Activated naive CD4-positive, alpha-beta T cell treated with anti-CD3 and anti-CD28 coated beads for 36 hours (primary cell): ENCODE measurements at regions not wholly inside any gene's neighbourhood (a gene's known extent, or its start where the extent isn't known, plus 50 kb on each side); places are given as distances from the start of the nearest gene placed in this dataset.

Source experiments
- CTCF ChIA-PET: fragments of 350-600 bp; sonication (Branson Sonifier 250); formaldehyde crosslinking; loops from one replicate; lab custom pipeline; 2021; ENCODE audit warnings: antibody characterized with exemption; lab: Charles Lee
- DNase-seq: peaks from one replicate; pipeline ENCODE4 v3.0.0-alpha.2; 2020
- H3K27ac Mint-ChIP-seq: one replicate; pipeline ENCODE4 v1.8.0; 2021; ENCODE audit warnings: mild to moderate bottlenecking, mixed read lengths
- H3K27me3 Mint-ChIP-seq: one replicate; pipeline ENCODE4 v1.8.0; 2021; ENCODE audit warnings: low read depth, mixed read lengths
- H3K36me3 Mint-ChIP-seq: one replicate; pipeline ENCODE4 v1.8.0; 2021; ENCODE audit warnings: low read depth, mixed read lengths
- H3K4me1 Mint-ChIP-seq: one replicate; pipeline ENCODE4 v1.8.0; 2021; ENCODE audit warnings: low read depth, mixed read lengths
- H3K4me3 Mint-ChIP-seq: one replicate; pipeline ENCODE4 v1.8.0; 2021; ENCODE audit warnings: mild to moderate bottlenecking, moderate library complexity, mixed read lengths
- H3K9me3 Mint-ChIP-seq: one replicate; pipeline ENCODE4 v1.8.0; 2021; ENCODE audit warnings: mixed read lengths
- intact Hi-C: fragments of 100-400 bp; cut with micrococcal nuclease; formaldehyde crosslinking; loops from one replicate; pipeline ENCODE4 v1.15.1; 2023

DNA sequence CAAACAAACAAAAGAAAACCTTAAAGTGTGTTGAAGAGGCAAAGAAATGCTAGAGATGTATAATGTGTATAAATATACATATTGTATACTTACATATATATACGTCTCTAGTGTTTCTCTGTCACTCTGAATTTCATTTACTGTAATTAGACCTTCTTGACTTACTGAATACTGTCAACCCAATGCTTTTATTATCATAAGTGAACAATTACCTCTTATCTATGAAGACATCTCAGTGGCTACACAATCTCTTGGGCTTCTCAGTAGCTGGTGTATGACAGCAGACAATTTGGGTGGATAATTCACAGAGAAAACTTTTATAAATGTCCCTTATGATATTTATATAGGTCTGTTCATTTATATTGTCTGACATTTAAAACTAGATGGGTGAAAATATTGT lies 664.1 kb upstream of the ANO3 start:
- Mint-ChIP-seq H3K9me3 (peaks cover 2% of the 10 kb centered on the region), H3K4me1 (no peaks in the 10 kb centered on the region), H3K36me3 (no peaks in the 10 kb centered on the region), H3K4me3 (no peak overlapping the region), H3K27ac (no peak overlapping the region), H3K27me3 (no peaks in the 10 kb centered on the region)
- no peak for DNase-seq
- CTCF ChIA-PET: no interaction called here
- intact Hi-C loops: no loop called here

DNA sequence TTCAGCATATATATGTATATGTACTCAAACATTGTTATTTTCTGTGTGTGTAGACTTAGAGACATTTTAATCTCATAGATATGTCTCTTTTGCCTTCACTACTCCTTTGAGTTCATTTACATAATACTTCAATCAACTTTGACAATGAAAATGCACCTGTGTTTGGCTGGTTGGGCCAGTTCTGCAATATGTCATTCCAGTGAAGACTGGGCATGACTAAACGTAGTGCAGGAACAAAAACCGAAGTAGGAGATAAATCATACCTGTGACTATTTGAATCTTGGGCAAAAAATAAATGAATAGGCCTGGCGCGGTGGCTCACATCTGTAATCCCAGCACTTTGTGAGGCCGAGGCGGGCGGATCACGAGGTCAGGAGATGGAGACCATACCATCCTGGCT lies 640.0 kb upstream of the ANO3 start:
- Mint-ChIP-seq H3K9me3 (peaks cover 12% of the 10 kb centered on the region), H3K4me1 (no peaks in the 10 kb centered on the region), H3K4me3 (no peak overlapping the region), H3K27ac (no peak overlapping the region), H3K27me3 (no peaks in the 10 kb centered on the region), H3K36me3 (no peaks in the 10 kb centered on the region)
- no peak for DNase-seq
- CTCF ChIA-PET: no interaction called here
- intact Hi-C loops: no loop called here

- intact Hi-C loops: no loop called here
- CTCF ChIA-PET: no interaction called here
Observed at GRCh38 chr11:25702417-25702816, 629.5 kb upstream of the ANO3 start.

GRCh38 chr11:25710975-25711374 lies 621.0 kb upstream of the ANO3 start:
- H3K36me3 Mint-ChIP-seq: no peaks in the 10 kb centered on the region
- no peak for DNase-seq
- H3K4me3 Mint-ChIP-seq: no peak overlapping the region
- CTCF ChIA-PET: no interaction called here
- H3K9me3 Mint-ChIP-seq: peaks cover 5% of the 10 kb centered on the region
- no peaks in the 10 kb centered on the region for H3K4me1 Mint-ChIP-seq
- no peaks in the 10 kb centered on the region for H3K27me3 Mint-ChIP-seq
- H3K27ac Mint-ChIP-seq: no peak overlapping the region
- intact Hi-C loops: no loop called here

More at GRCh38 chr11:25702417-25702816, 629.5 kb upstream of the ANO3 start:
- H3K36me3 Mint-ChIP-seq: no peaks in the 10 kb centered on the region
- H3K27me3 Mint-ChIP-seq: no peaks in the 10 kb centered on the region
- H3K27ac Mint-ChIP-seq: no peak overlapping the region
- DNase-seq: no peak
- no peak overlapping the region for H3K4me3 Mint-ChIP-seq
- H3K4me1 Mint-ChIP-seq: no peaks in the 10 kb centered on the region
- H3K9me3 Mint-ChIP-seq: peaks cover 8% of the 10 kb centered on the region

DNA sequence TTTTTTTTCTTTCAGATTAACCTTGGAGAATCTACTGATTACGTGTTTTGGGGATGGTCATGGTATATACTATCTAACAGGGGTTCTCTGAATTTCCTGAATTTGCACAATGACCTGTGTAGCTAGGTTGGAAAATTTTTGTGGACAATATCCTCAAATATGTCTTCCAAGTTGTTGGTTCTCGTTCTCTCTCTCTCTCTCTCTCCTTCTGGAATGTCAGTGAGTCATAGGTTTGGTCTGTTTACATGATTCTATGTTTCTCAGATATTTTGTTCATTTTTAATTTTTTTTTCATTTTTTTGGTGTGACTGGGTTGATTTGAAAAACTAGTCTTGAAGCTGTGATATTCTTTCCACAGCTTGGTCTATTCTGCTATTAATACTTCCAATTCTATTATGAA lies 604.0 kb upstream of the ANO3 start:
- Mint-ChIP-seq H3K27me3 (no peaks in the 10 kb centered on the region), H3K36me3 (peaks cover 1% of the 10 kb centered on the region), H3K4me1 (no peaks in the 10 kb centered on the region), H3K27ac (no peak overlapping the region), H3K9me3 (peaks cover 6% of the 10 kb centered on the region), H3K4me3 (no peak overlapping the region)
- CTCF ChIA-PET: interaction anchor here (0.5 kb wide), 1 partner anchor 545 kb away, joined by 3 read pairs; no protein-coding TSS in a partner anchor
- intact Hi-C loops: loop anchor here (5.0 kb wide), 1 partner anchor 1134 kb away; no protein-coding TSS in a partner anchor
- no peak for DNase-seq

- Mint-ChIP-seq H3K27ac (no peak overlapping the region), H3K27me3 (no peaks in the 10 kb centered on the region), H3K4me3 (no peak overlapping the region), H3K36me3 (peaks cover 1% of the 10 kb centered on the region), H3K4me1 (no peaks in the 10 kb centered on the region), H3K9me3 (peaks cover 1% of the 10 kb centered on the region)
- intact Hi-C loops: no loop called here
- CTCF ChIA-PET: no interaction called here
- no peak for DNase-seq
Observed at GRCh38 chr11:25730230-25730629, 601.7 kb upstream of the ANO3 start.

DNA sequence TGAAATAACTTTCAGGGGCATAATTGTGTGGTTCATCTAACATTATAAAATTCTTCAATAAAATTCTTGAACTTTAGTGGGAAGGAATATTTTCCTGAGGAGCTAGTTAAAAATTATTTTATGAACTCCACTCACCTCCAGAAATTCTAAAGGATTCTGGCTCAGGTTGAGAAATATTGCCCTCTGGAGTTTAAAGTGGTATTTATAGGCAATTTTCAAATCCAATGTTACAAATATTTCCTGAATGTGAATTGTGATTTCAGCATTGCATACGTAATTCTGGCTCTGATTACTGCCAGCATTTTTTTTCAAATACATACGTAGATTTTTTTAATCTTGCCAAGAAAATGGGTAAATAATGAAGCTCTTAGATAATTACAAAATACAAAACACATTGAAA lies 598.2 kb upstream of the ANO3 start:
- H3K27me3 Mint-ChIP-seq: no peaks in the 10 kb centered on the region
- intact Hi-C loops: no loop called here
- peaks cover 6% of the 10 kb centered on the region for H3K9me3 Mint-ChIP-seq
- DNase-seq: no peak
- CTCF ChIA-PET: no interaction called here
- no peaks in the 10 kb centered on the region for H3K4me1 Mint-ChIP-seq
- H3K36me3 Mint-ChIP-seq: no peaks in the 10 kb centered on the region
- no peak overlapping the region for H3K27ac Mint-ChIP-seq
- no peak overlapping the region for H3K4me3 Mint-ChIP-seq

- intact Hi-C loops: no loop called here
Observed at GRCh38 chr11:25734591-25735211, 597.2 kb upstream of the ANO3 start.

DNA sequence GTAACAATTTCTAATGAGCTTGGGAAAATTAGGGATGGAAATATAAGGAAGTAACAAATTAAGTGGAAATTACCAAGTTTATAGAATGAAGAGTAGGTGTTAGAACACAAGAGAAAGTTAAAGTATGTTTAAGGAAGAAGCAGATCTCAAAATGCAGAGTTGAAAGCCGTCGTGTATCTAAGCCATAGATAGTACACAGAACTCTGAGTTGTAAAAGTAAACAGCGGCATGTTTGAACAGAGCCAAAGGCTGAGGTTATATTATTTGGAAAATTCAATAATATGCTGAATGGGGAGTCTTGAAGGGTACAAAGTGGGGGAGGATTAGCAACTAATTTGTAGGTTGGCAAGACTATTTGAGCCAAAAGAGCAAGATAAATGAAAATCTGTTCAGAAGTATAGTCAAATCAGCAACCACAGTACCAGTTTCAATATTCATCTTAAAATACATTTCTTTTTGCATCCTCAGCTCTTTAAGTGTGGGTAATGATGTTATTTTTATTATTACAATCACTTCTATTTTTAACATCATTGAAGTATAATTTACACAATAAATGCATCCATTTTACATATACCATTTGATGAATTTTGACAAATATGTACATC lies 594.8 kb upstream of the ANO3 start:
- peaks cover 5% of the 10 kb centered on the region for H3K9me3 Mint-ChIP-seq
- H3K4me3 Mint-ChIP-seq: no peak overlapping the region
- no peaks in the 10 kb centered on the region for H3K36me3 Mint-ChIP-seq
- no peaks in the 10 kb centered on the region for H3K4me1 Mint-ChIP-seq
- intact Hi-C loops: no loop called here
- no peaks in the 10 kb centered on the region for H3K27me3 Mint-ChIP-seq
- CTCF ChIA-PET: no interaction called here
- no peak overlapping the region for H3K27ac Mint-ChIP-seq
- DNase-seq: no peak

More at GRCh38 chr11:25734591-25735211, 597.2 kb upstream of the ANO3 start:
- no peak overlapping the region for H3K4me3 Mint-ChIP-seq
- no peaks in the 10 kb centered on the region for H3K36me3 Mint-ChIP-seq
- DNase-seq: no peak
- no peaks in the 10 kb centered on the region for H3K4me1 Mint-ChIP-seq
- H3K9me3 Mint-ChIP-seq: peaks cover 5% of the 10 kb centered on the region
- no peaks in the 10 kb centered on the region for H3K27me3 Mint-ChIP-seq
- CTCF ChIA-PET: interaction anchor here (0.6 to 0.7 kb wide), 2 partner anchors 1067 to 1307 kb away, joined by 3 to 5 read pairs; no protein-coding TSS in a partner anchor
- no peak overlapping the region for H3K27ac Mint-ChIP-seq

DNA sequence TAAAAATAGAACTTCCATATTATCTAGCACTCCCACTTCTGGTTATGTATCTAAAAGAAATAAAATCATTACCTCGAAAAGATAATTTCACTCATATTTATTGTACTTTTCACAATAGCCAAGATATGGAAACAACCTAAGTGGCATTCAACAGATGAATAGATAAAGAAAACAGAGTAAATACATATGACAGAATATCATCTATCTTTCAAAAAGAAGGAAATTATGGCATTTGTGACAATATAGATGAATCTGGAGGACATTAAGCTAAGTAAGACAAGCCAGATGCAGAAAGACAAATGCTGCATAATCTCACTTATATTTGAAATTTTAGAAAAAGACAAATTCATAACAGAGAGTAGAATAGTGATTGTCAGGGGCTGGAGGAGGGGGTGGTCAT lies 590.0 kb upstream of the ANO3 start:
- no peak overlapping the region for H3K4me3 Mint-ChIP-seq
- no peaks in the 10 kb centered on the region for H3K27me3 Mint-ChIP-seq
- peaks cover 4% of the 10 kb centered on the region for H3K9me3 Mint-ChIP-seq
- no peak for DNase-seq
- CTCF ChIA-PET: no interaction called here
- no peaks in the 10 kb centered on the region for H3K36me3 Mint-ChIP-seq
- no peak overlapping the region for H3K27ac Mint-ChIP-seq
- intact Hi-C loops: no loop called here
- H3K4me1 Mint-ChIP-seq: no peaks in the 10 kb centered on the region

- no peak overlapping the region for H3K27ac Mint-ChIP-seq
- no peak for DNase-seq
- H3K27me3 Mint-ChIP-seq: no peaks in the 10 kb centered on the region
- H3K9me3 Mint-ChIP-seq: peaks cover 1% of the 10 kb centered on the region
- CTCF ChIA-PET: no interaction called here
- H3K4me3 Mint-ChIP-seq: no peak overlapping the region
- intact Hi-C loops: no loop called here
- H3K36me3 Mint-ChIP-seq: no peaks in the 10 kb centered on the region
- no peaks in the 10 kb centered on the region for H3K4me1 Mint-ChIP-seq
Observed at GRCh38 chr11:25742800-25743199, 589.1 kb upstream of the ANO3 start.

DNA sequence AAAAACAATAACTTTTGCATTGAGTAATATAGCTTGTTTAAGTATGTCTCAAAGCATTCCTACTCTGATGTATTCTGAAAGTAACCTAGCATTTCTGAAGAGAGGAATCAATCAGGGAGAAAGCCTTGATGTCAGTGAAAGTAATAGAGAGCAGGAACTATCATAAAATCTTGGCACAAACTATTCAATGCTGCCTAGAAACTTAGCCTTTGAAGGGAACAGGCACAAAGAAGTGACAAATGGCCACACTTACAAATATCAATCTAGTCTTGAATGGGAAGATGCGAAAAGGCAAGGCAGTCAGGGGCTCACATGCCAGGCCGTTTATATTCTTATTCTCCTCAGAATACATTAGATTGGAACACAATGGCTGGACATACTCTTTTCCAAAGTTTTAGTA lies 576.5 kb upstream of the ANO3 start:
- CTCF ChIA-PET: no interaction called here
- DNase-seq: no peak
- Mint-ChIP-seq H3K27me3 (no peaks in the 10 kb centered on the region), H3K36me3 (no peaks in the 10 kb centered on the region), H3K4me1 (no peaks in the 10 kb centered on the region), H3K4me3 (no peak overlapping the region), H3K9me3 (peaks cover 5% of the 10 kb centered on the region), H3K27ac (no peak overlapping the region)
- intact Hi-C loops: no loop called here

DNA sequence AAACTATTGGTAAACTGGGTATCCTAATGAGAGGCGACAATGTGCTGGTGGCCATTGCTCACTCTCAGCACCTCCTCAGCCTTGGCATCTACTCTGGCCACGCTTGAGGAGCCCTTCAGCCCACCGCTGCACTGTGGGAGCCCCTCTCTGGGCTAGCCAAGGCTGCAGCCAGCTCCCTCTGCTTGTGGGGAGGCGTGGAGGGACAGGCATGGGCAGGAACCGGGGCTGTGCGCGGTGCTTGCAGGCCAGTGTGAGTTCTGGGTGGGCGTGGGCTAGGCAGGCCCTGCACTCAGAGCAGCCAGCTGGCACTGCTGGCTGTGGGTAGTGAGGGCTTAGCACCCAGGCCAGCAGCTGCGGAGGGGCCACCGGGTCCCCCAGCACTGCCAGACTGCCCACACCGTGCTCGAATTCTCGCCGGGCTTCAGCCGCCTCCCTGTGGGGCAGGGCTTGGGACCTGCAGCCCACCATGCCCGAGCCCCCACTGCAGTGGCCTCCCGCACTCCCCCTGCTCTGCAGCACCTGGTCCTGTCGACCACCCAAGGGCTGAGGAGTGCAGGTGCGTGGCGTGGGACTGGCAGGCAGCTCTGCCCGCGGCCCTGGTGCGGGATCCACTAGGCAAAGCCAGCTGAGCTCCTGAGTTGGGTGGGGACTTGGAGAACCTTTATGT lies 575.9 kb upstream of the ANO3 start:
- Mint-ChIP-seq H3K9me3 (peaks cover 6% of the 10 kb centered on the region), H3K36me3 (no peaks in the 10 kb centered on the region), H3K4me1 (no peaks in the 10 kb centered on the region), H3K27ac (no peak overlapping the region), H3K27me3 (no peaks in the 10 kb centered on the region), H3K4me3 (no peak overlapping the region)
- CTCF ChIA-PET: no interaction called here
- DNase-seq: no peak
- intact Hi-C loops: no loop called here
